ENCODE measurements at regions not wholly inside any gene's neighbourhood (a gene's known extent, or its start where the extent isn't known, plus 50 kb on each side); places are given as distances from the start of the nearest gene placed in this dataset.

- no peak for DNase-seq
These were observed 101.7 kb upstream of the PITX1 start for GRCh38 chr5:135135530-135136226.

- DNase-seq, result no peak
These were observed 100.8 kb upstream of the PITX1 start for GRCh38 chr5:135134691-135135381.

- no peak for DNase-seq
These were observed 99.9 kb upstream of the PITX1 start for GRCh38 chr5:135133698-135134515.

GRCh38 chr5:135133181-135133580, 99.2 kb upstream of the PITX1 start:
- no peak for DNase-seq

GRCh38 chr5:135131801-135132680, 98.0 kb upstream of the PITX1 start:
- no peak for DNase-seq

GRCh38 chr5:135130261-135131215, 96.5 kb upstream of the PITX1 start:
- DNase-seq, result no peak

- DNase-seq, result no peak
These were observed 95.3 kb upstream of the PITX1 start for GRCh38 chr5:135129307-135129706.

- no peak for DNase-seq
These were observed 94.3 kb upstream of the PITX1 start for GRCh38 chr5:135128361-135128760.

GRCh38 chr5:135127439-135128240, 93.6 kb upstream of the PITX1 start:
- no peak for DNase-seq

GRCh38 chr5:135126688-135127438, 92.8 kb upstream of the PITX1 start:
- no peak for DNase-seq

- no peak for DNase-seq
These were observed 90.7 kb upstream of the PITX1 start for GRCh38 chr5:135124724-135125123.

- no peak for DNase-seq
These were observed 90.1 kb upstream of the PITX1 start for GRCh38 chr5:135124128-135124527.

GRCh38 chr5:135122797-135123196, 88.8 kb upstream of the PITX1 start:
- no peak for DNase-seq

- DNase-seq, result no peak
These were observed 86.9 kb upstream of the PITX1 start for GRCh38 chr5:135120951-135121350.

- DNase-seq, result no peak
These were observed 85.5 kb upstream of the PITX1 start for GRCh38 chr5:135119481-135119880.

- no peak for DNase-seq
These were observed 83.6 kb upstream of the PITX1 start for GRCh38 chr5:135117590-135117989.

GRCh38 chr5:135116160-135116561, 82.1 kb upstream of the PITX1 start:
- DNase-seq, result no peak

GRCh38 chr5:135115591-135115990, 81.6 kb upstream of the PITX1 start:
- DNase-seq, result no peak

- no peak for DNase-seq
These were observed 80.7 kb upstream of the PITX1 start for GRCh38 chr5:135114759-135115158.

Measured in activated T-cell treated with anti-CD3 and anti-CD28 coated beads for 4 hours (primary cell).